Erythroblast (primary cell): ENCODE measurements at regions not wholly inside any gene's neighbourhood (a gene's known extent, or its start where the extent isn't known, plus 50 kb on each side); places are given as distances from the start of the nearest gene placed in this dataset.
"Not testable (repeated sequence)": the region's sequence is repeated elsewhere in the genome, so short reads cannot be mapped to it uniquely, and the experiment has no call there.

Source experiments
- GATA1 ChIP-seq: IDR thresholded peaks from 2 replicates; pipeline ENCODE4 v1.6.1; 2011; ENCODE audit warnings: low read depth, mild to moderate bottlenecking, control low read depth, low read length, moderate library complexity
- POLR2A ChIP-seq: IDR thresholded peaks from 2 replicates; pipeline ENCODE4 v1.6.1; 2011; ENCODE audit warnings: mild to moderate bottlenecking, low read length

- TF ChIP-seq POLR2A, GATA1: not testable (repeated sequence)
These were observed 1479.4 kb upstream of the DEFB115 start for GRCh38 chr20:29778033-29778432.
